ENCODE measurements at regions not wholly inside any gene's neighbourhood (a gene's known extent, or its start where the extent isn't known, plus 50 kb on each side); places are given as distances from the start of the nearest gene placed in this dataset.

- TF ChIP-seq CHD7 (IDR thresholded peaks at IDR 0.05; ENCODE audit: insufficient replicate concordance, low read length) (no peak), CBX8 (IDR thresholded peaks at IDR 0.05; ENCODE audit: borderline replicate concordance, low read depth, low read length) (no peak), SIX5 (IDR thresholded peaks at IDR 0.05; ENCODE audit: low read depth, low read length) (no peak), SIRT6 (IDR thresholded peaks at IDR 0.05; ENCODE audit: low read length) (no peak), PHF8 (conservative IDR thresholded peaks at IDR 0.05; ENCODE audit: low read depth, low read length) (no peak), CTBP2 (IDR thresholded peaks at IDR 0.05; ENCODE audit: borderline replicate concordance, insufficient read depth, insufficient read length, low read length) (no peak), YY1 (IDR thresholded peaks at IDR 0.05; ENCODE audit: low read depth, low read length) (no peak), ASH2L (IDR thresholded peaks at IDR 0.05; ENCODE audit: low read length) (no peak), NRF1 (IDR thresholded peaks at IDR 0.05; ENCODE audit: low read depth, low read length) (no peak), SP1 (IDR thresholded peaks at IDR 0.05; ENCODE audit: low read depth, low read length) (no peak), ZNF274 (IDR thresholded peaks at IDR 0.05; ENCODE audit: borderline replicate concordance, extremely low read depth, low read length) (no peak), MAFK (IDR thresholded peaks at IDR 0.05; ENCODE audit: low read depth, low read length) (no peak)
Measured at GRCh38 chr6:19602434-19603013, 234.6 kb upstream of the ID4 start (continued).

Data from H1 (cell line).